ENCODE measurements at regions not wholly inside any gene's neighbourhood (a gene's known extent, or its start where the extent isn't known, plus 50 kb on each side); places are given as distances from the start of the nearest gene placed in this dataset.

GRCh38 chr15:88707771-88708654, 69.2 kb downstream of the ISG20 start:
- no peak for DNase-seq (ENCODE audit: low read depth in 2 of 3, low spot score in 2 of 3)

DNA sequence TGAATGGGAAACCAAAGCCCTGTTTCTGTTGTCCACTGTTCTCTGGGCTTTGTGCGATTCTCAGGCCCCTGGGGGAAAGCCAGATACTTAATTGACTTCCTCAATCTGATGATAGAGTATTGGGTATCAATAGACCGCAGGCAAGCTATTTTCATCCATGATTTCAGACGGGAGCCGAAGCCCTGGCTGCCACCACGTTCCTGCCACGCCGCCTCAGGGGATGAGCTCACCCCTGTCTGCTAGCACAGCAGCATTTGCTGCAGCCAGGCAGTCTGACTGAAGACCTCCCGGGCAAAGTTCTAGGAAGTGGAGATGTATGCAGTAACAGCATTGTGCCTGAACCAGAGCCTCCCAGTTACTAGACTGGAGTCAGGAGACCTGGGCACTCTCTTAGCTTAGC, 69.8 kb downstream of the ISG20 start:
- no peak for DNase-seq (ENCODE audit: low read depth in 2 of 3, low spot score in 2 of 3)

GRCh38 chr15:88710027-88710715, 71.4 kb downstream of the ISG20 start:
- DNase-seq (ENCODE audit: low read depth in 2 of 3, low spot score in 2 of 3): no peak

- no peak for DNase-seq (ENCODE audit: low read depth in 2 of 3, low spot score in 2 of 3)
These were observed 73.0 kb downstream of the ISG20 start for GRCh38 chr15:88711806-88712205.

GRCh38 chr15:88714782-88715372, 76.1 kb downstream of the ISG20 start:
- DNase-seq (ENCODE audit: low read depth in 2 of 3, low spot score in 2 of 3): no peak

GRCh38 chr15:88716543-88717381, 77.9 kb downstream of the ISG20 start:
- no peak for DNase-seq (ENCODE audit: low read depth in 2 of 3, low spot score in 2 of 3)

DNA sequence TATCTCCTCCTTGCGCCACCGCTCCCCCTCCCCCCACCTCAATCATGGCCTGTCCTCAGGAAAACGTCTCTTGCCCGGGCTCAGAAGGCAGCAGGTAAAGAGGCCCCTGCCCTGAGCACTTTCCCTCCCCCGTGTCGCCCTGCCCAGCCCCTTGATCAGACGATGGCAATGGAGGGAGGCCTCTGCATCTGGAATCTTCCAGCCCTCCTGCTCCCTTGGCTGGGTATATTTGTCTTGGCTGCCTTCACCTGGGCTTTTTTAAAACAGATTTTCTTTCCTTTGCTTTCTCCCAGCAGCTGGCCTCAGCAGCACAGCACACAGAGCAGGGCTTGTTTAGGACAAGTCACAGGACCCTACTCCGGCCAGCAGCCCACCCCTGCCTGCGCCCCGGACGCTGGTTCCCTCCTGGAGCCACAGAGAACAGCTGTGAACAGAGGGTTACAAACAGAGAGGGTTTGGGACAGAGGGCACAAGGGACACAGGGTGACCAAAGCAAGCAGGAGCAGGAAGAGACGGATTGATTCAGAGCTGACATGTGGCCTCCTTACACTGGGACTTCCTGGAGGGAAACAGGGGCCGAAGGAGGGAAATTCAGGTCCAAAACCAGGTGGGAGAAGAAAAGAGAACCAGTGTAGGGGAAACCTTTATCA, 78.7 kb downstream of the ISG20 start:
- DNase-seq (ENCODE audit: low read depth in 2 of 3, low spot score in 2 of 3): no peak

DNA sequence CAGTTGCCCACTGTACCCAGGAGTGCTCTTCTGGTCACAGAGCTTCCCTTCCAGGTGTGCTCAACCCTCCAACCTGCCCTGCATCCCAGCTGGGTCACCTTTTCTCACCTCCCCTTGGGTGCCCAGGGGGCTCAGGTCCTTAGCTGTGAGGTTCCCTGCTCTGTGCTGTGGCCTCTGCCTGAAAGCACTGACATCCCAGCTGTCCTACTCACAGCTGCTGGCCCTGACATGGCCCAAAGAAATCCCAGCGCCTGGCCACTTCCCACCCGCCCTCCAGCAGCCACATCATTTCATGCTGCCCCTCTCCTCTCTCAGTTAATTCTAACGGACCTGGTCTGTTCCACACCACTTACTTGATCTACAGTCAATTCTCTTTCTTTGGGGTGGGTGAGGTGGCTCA, 79.9 kb downstream of the ISG20 start:
- DNase-seq (ENCODE audit: low read depth in 2 of 3, low spot score in 2 of 3): no peak

- DNase-seq (ENCODE audit: low read depth in 2 of 3, low spot score in 2 of 3): no peak
These were observed 80.8 kb downstream of the ISG20 start for GRCh38 chr15:88719654-88720053.

GRCh38 chr15:88725305-88726210, 77.7 kb upstream of the ACAN start:
- DNase-seq (ENCODE audit: low read depth in 2 of 3, low spot score in 2 of 3): peak in 1 of 3 donors; percentile 34

GRCh38 chr15:88727439-88727838, 75.8 kb upstream of the ACAN start:
- no peak for DNase-seq (ENCODE audit: low read depth in 2 of 3, low spot score in 2 of 3)

- no peak for DNase-seq (ENCODE audit: low read depth in 2 of 3, low spot score in 2 of 3)
These were observed 73.7 kb upstream of the ACAN start for GRCh38 chr15:88729581-88729980.

GRCh38 chr15:88730751-88731150, 72.5 kb upstream of the ACAN start:
- no peak for DNase-seq (ENCODE audit: low read depth in 2 of 3, low spot score in 2 of 3)

DNA sequence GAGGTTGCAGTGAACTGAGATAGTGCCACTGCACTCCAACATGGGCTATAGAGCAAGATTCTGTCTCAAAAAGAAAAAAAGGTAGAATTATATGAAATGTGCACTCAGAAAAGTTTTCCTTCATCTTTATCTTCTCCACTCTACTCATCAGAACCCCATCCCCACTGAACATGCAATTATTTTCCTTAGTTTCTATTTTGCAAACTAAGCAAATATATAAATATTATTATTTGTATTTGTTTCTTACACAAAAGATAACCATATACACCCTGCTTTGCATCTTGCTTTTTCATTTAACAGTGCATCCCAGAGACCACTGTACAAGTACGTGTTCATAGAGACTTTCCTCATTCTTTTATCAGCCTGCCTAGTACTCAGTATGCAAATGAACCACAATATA, 68.0 kb upstream of the ACAN start:
- no peak for DNase-seq (ENCODE audit: low read depth in 2 of 3, low spot score in 2 of 3)

DNA sequence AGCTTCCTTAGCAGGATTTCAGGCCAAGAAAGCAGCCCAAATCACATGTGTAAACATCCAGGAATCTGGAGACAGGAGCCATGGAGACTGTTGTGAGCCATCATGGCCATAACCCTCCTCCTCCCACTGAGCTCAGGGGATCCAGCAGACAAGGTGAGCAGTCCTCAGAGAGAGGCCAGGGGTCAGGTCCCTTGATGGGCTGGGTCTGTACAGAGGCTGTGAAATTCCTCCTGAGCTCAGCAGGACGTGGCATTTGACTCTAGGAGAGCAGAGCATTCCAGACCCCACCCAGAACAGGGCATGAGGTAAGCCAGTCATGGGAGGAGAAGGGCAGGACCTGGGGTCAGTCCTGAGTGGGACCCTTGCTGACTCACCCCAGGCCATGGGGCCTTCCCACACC, 67.0 kb upstream of the ACAN start:
- DNase-seq (ENCODE audit: low read depth in 2 of 3, low spot score in 2 of 3): no peak

DNA sequence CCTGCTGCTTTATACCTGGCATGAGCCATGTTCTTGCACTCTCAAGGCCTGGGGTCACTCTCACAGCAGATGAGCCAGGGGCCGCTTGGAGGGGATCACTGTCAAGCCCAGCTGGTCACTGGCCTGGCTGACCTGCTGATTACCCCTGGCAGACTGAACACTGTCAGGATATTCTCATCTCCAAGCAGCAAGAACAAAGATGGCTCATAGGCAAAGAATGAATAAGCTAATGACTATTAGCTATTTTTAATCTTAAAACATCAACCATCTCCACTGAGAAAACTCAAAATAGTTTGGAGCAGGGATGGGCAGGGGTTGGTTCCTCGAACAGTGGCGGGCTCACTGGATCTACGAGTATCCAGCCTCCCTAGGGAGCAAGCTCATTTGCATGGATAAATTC, 64.4 kb upstream of the ACAN start:
- DNase-seq (ENCODE audit: low read depth in 2 of 3, low spot score in 2 of 3): no peak

- no peak for DNase-seq (ENCODE audit: low read depth in 2 of 3, low spot score in 2 of 3)
These were observed 63.7 kb upstream of the ACAN start for GRCh38 chr15:88739541-88739940.

GRCh38 chr15:88740356-88740755, 62.9 kb upstream of the ACAN start:
- no peak for DNase-seq (ENCODE audit: low read depth in 2 of 3, low spot score in 2 of 3)

DNA sequence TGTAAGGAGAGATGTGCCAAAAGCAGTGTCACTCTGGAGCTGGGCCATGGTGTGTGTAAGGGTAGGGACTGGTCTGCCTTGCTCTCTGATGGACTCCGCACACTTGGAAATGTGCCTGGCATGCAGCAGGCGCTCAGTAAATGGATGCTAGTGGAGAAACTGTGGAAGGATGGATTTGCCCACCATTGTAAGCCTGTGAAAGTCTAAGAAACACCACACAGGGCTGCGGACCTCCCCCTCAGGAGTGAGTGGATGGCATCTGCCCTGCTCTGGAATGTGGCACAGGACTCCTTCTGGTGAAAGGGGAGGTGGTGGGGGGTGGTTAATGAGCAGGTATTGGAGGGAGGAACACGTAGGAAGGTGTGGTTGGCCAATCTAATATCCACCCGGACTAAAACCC, 62.2 kb upstream of the ACAN start:
- no peak for DNase-seq (ENCODE audit: low read depth in 2 of 3, low spot score in 2 of 3)
